Spleen (tissue), 11 donors: ENCODE measurements at regions not wholly inside any gene's neighbourhood (a gene's known extent, or its start where the extent isn't known, plus 50 kb on each side); places are given as distances from the start of the nearest gene placed in this dataset.

ENCODE experiments used
- DNase-seq: peaks from one replicate; pipeline ENCODE4 v3.0.0-alpha.2; 2020
- H3K27ac ChIP-seq, 8 donors: fragments of 200-600 bp; sonication (generic) in 7 of 8; 1 replicate in 4 of 8; 2 replicates in 4 of 8; pipeline versions ENCODE4 v1.5.0 to v1.8.0; 2016 to 2021; ENCODE audit warnings: inconsistent platforms in 4 of 8, mild to moderate bottlenecking in 4 of 8, moderate library complexity in 1 of 8
- H3K27me3 ChIP-seq, 7 donors: fragments of 200-600 bp; sonication (generic) in 6 of 7; replicated peaks in 1 of 7; 1 replicate in 4 of 7; 2 replicates in 3 of 7; pipeline versions ENCODE4 v1.5.0 to v1.8.0; 2016 to 2021; ENCODE audit warnings: inconsistent platforms in 3 of 7, mild to moderate bottlenecking in 1 of 7
- H3K36me3 ChIP-seq, 6 donors: fragments of 200-600 bp; sonication (generic) in 5 of 6; 1 replicate in 4 of 6; 2 replicates in 2 of 6; pipeline versions ENCODE4 v1.5.0 to v1.8.0; 2016 to 2021; ENCODE audit warnings: inconsistent platforms in 2 of 6
- H3K4me1 ChIP-seq, 6 donors: fragments of 200-600 bp; sonication (generic) in 5 of 6; 1 replicate in 3 of 6; 2 replicates in 3 of 6; pipeline versions ENCODE4 v1.5.0 to v1.8.0; 2016 to 2021; ENCODE audit warnings: inconsistent platforms in 3 of 6
- H3K4me3 ChIP-seq, 8 donors: fragments of 200-600 bp; sonication (generic) in 7 of 8; 1 replicate in 4 of 8; 2 replicates in 4 of 8; pipeline versions ENCODE4 v1.5.0 to v1.8.0; 2016 to 2021; ENCODE audit warnings: inconsistent platforms in 4 of 8, mild to moderate bottlenecking in 4 of 8, moderate library complexity in 2 of 8
- H3K9me3 ChIP-seq, 8 donors: fragments of 200-600 bp; sonication (generic) in 7 of 8; 1 replicate in 4 of 8; 2 replicates in 4 of 8; pipeline versions ENCODE4 v1.5.0 to v1.8.0; 2016 to 2021; ENCODE audit warnings: inconsistent platforms in 4 of 8
- POLR2A ChIP-seq, 3 donors: fragments of 450-650 bp; IDR thresholded peaks; one replicate each; pipeline ENCODE4 v1.5.1; 2017; ENCODE audit warnings: antibody characterized with exemption in 3 of 3, mild to moderate bottlenecking in 1 of 3
- POLR2AphosphoS5 ChIP-seq, 3 donors: sonication (generic); formaldehyde crosslinking; IDR thresholded peaks; one replicate each; pipeline ENCODE4 v1.5.1; 2017; ENCODE audit warnings: antibody characterized with exemption in 3 of 3
- WGBS, 5 donors: extraction: QIAGEN DNeasy Blood & Tissue Kit in 3 of 5; methylation state at CpG; one replicate each; pipeline versions ENCODE4 v1.1.5 to v1.1.7; 2013 to 2018; 5-methylcytosine and 5-hydroxymethylcytosine counted together
- intact Hi-C: fragments of 100-400 bp; cut with DNase I; formaldehyde crosslinking; loops from one replicate; pipeline ENCODE4 v1.15.0; 2023; ENCODE audit warnings: low total_unique reads
- TF ChIP-seq, protein P1 (sequence below), 11 experiments: fragments of 200-600 bp in 7 of 11; fragments of 450-650 bp in 4 of 11; sonication (generic) in 4 of 11; IDR thresholded peaks in 8 of 11; conservative IDR thresholded peaks in 3 of 11; 1 replicate in 7 of 11; 2 replicates in 4 of 11; pipeline versions ENCODE4 v1.4.0 to v1.8.0; 2016 to 2021; ENCODE audit warnings: antibody characterized with exemption in 11 of 11, inconsistent platforms in 4 of 11, mild to moderate bottlenecking in 1 of 11
- donor health status: healthy with polysubstance abuse.
- donor health status: DM: no; HTN: no; CAD: no; lungs with moderate emphysema.
- donor health status: DM: no; HTN: no; CAD: no.
- donor health status: Bipolar disorder and iron deficiency.
- donor health status: healthy.
- donor health status: DM: no; HTN: no; CAD: no.
- donor health status: DM: yes; HTN: yes; CAD: no.

- H3K4me1 ChIP-seq, result no peaks in the 10 kb centered on the region
- intact Hi-C loops, result no loop called here
- TF ChIP-seq, protein P1, sequence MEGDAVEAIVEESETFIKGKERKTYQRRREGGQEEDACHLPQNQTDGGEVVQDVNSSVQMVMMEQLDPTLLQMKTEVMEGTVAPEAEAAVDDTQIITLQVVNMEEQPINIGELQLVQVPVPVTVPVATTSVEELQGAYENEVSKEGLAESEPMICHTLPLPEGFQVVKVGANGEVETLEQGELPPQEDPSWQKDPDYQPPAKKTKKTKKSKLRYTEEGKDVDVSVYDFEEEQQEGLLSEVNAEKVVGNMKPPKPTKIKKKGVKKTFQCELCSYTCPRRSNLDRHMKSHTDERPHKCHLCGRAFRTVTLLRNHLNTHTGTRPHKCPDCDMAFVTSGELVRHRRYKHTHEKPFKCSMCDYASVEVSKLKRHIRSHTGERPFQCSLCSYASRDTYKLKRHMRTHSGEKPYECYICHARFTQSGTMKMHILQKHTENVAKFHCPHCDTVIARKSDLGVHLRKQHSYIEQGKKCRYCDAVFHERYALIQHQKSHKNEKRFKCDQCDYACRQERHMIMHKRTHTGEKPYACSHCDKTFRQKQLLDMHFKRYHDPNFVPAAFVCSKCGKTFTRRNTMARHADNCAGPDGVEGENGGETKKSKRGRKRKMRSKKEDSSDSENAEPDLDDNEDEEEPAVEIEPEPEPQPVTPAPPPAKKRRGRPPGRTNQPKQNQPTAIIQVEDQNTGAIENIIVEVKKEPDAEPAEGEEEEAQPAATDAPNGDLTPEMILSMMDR (IDR thresholded peaks at IDR 0.05 in 8 of 11, conservative IDR thresholded peaks at IDR 0.05 in 3 of 11), result no peak
- no peak for TF ChIP-seq POLR2AphosphoS5 (IDR thresholded peaks at IDR 0.05)
- TF ChIP-seq POLR2A (IDR thresholded peaks at IDR 0.05), result no peak
- H3K27ac ChIP-seq, result no peak overlapping the region
- H3K4me3 ChIP-seq, result no peak overlapping the region
- H3K36me3 ChIP-seq, result no peaks in the 10 kb centered on the region
- H3K27me3 ChIP-seq, result no peaks in the 10 kb centered on the region
- no peaks in the 10 kb centered on the region for H3K9me3 ChIP-seq
- no peak for DNase-seq
These were observed 154.1 kb downstream of the TAF11L14 start for GRCh38 chr5:17788351-17788750.

DNA sequence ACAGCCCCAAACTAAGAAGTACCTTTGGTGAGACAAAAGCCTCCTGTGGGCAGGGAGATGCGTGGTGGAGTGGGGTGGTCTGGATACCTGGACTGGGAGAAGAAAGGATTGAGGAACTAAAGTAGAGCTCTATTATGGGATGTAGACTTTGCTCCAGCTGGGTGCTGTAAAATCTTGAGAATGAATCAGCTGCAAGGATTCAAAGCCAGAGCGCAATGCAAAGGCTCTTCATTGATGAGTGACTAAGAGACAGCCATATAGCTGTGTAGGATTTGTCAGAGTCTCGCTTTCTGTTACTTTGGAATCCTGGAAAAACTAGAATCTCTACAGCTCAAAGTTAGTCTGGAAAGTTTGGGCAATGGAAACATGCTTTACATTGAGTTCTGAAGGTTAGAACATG lies 159.9 kb downstream of the TAF11L14 start:
- H3K4me3 ChIP-seq, result no peak overlapping the region
- no peaks in the 10 kb centered on the region for H3K9me3 ChIP-seq
- no peak for DNase-seq
- WGBS, 5 donors, result 81 to 94% (median 88%) methylated on average over 3 of the region's 3 CpGs
- intact Hi-C loops, result no loop called here
- no peaks in the 10 kb centered on the region for H3K4me1 ChIP-seq
- no peaks in the 10 kb centered on the region for H3K36me3 ChIP-seq
- TF ChIP-seq POLR2AphosphoS5 (IDR thresholded peaks at IDR 0.05) (no peak), POLR2A (IDR thresholded peaks at IDR 0.05) (no peak)
- TF ChIP-seq, protein P1 (IDR thresholded peaks at IDR 0.05 in 8 of 11, conservative IDR thresholded peaks at IDR 0.05 in 3 of 11), result no peak
- H3K27ac ChIP-seq, result no peak overlapping the region
- no peaks in the 10 kb centered on the region for H3K27me3 ChIP-seq

DNA sequence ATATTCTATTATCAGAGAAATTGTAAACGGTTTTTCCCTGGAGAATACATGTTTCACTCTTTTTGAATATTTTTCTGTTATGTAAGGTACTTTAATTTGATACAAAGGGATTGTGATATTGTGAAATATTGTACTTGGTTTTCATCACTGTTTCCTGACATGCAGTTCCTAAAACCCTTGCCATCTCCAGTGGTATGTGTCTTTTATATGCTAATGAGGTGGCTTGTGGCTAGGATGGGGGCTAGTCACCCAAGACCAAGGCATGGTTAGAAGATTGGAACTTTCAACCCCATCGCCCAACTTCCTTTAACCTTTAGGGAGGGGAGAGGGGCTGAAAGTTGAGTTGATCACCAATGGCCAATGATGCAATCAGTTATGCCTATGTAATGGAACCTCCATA lies 160.6 kb downstream of the TAF11L14 start:
- Histone ChIP-seq H3K9me3 (no peaks in the 10 kb centered on the region), H3K27me3 (no peaks in the 10 kb centered on the region), H3K4me3 (no peak overlapping the region), H3K4me1 (no peaks in the 10 kb centered on the region), H3K27ac (no peak overlapping the region), H3K36me3 (no peaks in the 10 kb centered on the region)
- WGBS, 5 donors, result 35 to 64% (median 42%) methylated on average over 2 of the region's 2 CpGs
- no peak for TF ChIP-seq POLR2A (IDR thresholded peaks at IDR 0.05)
- no peak for TF ChIP-seq POLR2AphosphoS5 (IDR thresholded peaks at IDR 0.05)
- TF ChIP-seq, protein P1 (IDR thresholded peaks at IDR 0.05 in 8 of 11, conservative IDR thresholded peaks at IDR 0.05 in 3 of 11), result no peak
- intact Hi-C loops, result no loop called here
- no peak for DNase-seq

GRCh38 chr5:17796142-17796541 lies 161.9 kb downstream of the TAF11L14 start:
- intact Hi-C loops, result no loop called here
- Histone ChIP-seq H3K4me3 (no peak overlapping the region), H3K9me3 (no peaks in the 10 kb centered on the region), H3K27me3 (no peaks in the 10 kb centered on the region), H3K4me1 (no peaks in the 10 kb centered on the region), H3K36me3 (no peaks in the 10 kb centered on the region), H3K27ac (no peak overlapping the region)
- no peak for DNase-seq
- TF ChIP-seq, protein P1 (IDR thresholded peaks at IDR 0.05 in 8 of 11, conservative IDR thresholded peaks at IDR 0.05 in 3 of 11), result no peak
- no peak for TF ChIP-seq POLR2A (IDR thresholded peaks at IDR 0.05)
- TF ChIP-seq POLR2AphosphoS5 (IDR thresholded peaks at IDR 0.05), result no peak
- WGBS, 5 donors, result 57 to 77% (median 64%) methylated on average over 5 of the region's 5 CpGs
